ENCODE measurements at regions not wholly inside any gene's neighbourhood (a gene's known extent, or its start where the extent isn't known, plus 50 kb on each side); places are given as distances from the start of the nearest gene placed in this dataset.
A peak's percentile ranks its signal among the peaks of the same experiment; 100 is the strongest.

DNA sequence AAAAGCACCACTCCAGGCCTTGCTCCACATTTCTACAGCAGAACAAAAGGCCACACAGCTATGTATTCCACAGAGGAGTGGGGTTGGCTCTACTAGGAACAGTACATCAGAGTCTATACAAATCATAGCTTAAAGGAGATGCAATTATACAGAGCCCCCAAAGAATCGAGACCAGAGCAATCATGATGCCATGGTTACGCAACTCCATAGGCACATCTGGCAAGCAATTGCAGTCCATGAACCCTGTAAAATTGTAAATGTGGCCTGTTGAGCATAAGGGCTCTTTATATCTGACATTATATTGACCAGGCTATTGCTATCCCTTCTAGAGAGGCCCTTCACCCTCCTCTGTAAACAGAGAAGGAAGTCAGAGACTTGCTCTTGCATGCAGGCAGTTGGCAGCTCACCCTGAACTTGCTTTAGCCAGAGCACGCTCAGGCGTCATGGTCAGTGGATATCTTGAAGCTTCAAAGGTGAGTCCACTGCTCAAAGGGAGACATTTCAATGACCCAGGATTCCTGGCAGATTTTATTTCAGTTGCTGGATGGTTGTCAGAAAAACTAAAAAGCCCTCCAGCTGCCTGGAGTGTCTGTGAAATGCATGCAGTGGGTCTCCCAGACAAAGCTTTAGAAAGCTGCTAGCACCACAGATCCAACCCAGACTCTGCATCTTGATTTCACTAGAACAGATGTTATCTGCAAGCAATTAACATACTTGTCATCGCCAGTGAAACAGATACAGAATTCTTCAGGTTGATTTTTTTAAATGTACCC is 357.2 kb downstream of the CENPW start:
- dilution Hi-C loops (cut with HindIII; ENCODE audit: low sequenced_read_pairs, unreplicated experiment): no loop called here
- H3K4me1 ChIP-seq (ENCODE audit: control insufficient read depth, insufficient read depth, low read length): no peaks in the 10 kb centered on the region
- TF ChIP-seq CEBPB (IDR thresholded peaks at IDR 0.05; ENCODE audit: low read depth, low read length): peak; percentile 68
- no peak for TF ChIP-seq NFE2L2 (IDR thresholded peaks at IDR 0.05; ENCODE audit: low read depth, low read length)
- no CpG with 5 or more reads among the region's 5 CpGs for WGBS, 2 experiments (ENCODE audit: extremely low coverage in 2 of 2, insufficient read length in 1 of 2)
- H3K9me1 ChIP-seq (ENCODE audit: insufficient read depth, low read length): no peaks in the 10 kb centered on the region
- H2BK15ac ChIP-seq (ENCODE audit: low read depth, low read length): no peak overlapping the region
- H3K4me2 ChIP-seq (ENCODE audit: low read depth, low read length): no peak overlapping the region
- no peak overlapping the region for H4K5ac ChIP-seq (ENCODE audit: low read depth, low read length)
- no peak overlapping the region for H3K4me3 ChIP-seq (ENCODE audit: insufficient read depth, low read depth, low read length)
- H3K27me3 ChIP-seq (ENCODE audit: control insufficient read depth, insufficient read depth, low read length): no peaks in the 10 kb centered on the region
- H3K36me3 ChIP-seq (ENCODE audit: control insufficient read depth, insufficient read depth, low read length): no peaks in the 10 kb centered on the region
- BruUV-seq (replicated peaks): no TSS peak
- no peaks in the 10 kb centered on the region for H3K9me3 ChIP-seq (ENCODE audit: control insufficient read depth, insufficient read depth, low read length)
- H2BK120ac ChIP-seq (ENCODE audit: low read depth, low read length): no peak overlapping the region
- no peak overlapping the region for H2BK5ac ChIP-seq (ENCODE audit: low read depth, low read length, poor library complexity, severe bottlenecking)
- no peak overlapping the region for H4K91ac ChIP-seq (ENCODE audit: insufficient read depth, low read depth, low read length)
- H3K14ac ChIP-seq (replicated peaks; ENCODE audit: low read depth, low read length): no peak overlapping the region
- no peak overlapping the region for H3K9ac ChIP-seq (ENCODE audit: low read depth, low read length)
- no peak overlapping the region for H3K56ac ChIP-seq (ENCODE audit: extremely low read depth, insufficient read depth, low read length)
- no peak overlapping the region for H2BK20ac ChIP-seq (ENCODE audit: low read depth, low read length)
- H3K27ac ChIP-seq (ENCODE audit: insufficient read depth, low read length): no peak overlapping the region
- no peak overlapping the region for H2AK5ac ChIP-seq (ENCODE audit: low read depth, low read length)
- in situ Hi-C loops (cut with MboI; ENCODE audit: low sequenced_read_pairs): no loop called here
- ATAC-seq (ENCODE audit: low read depth): no peak
- intact Hi-C loops (cut with micrococcal nuclease): no loop called here
- no peak overlapping the region for H3K23ac ChIP-seq (ENCODE audit: low read depth, low read length)
- no peaks in the 10 kb centered on the region for H4K20me1 ChIP-seq (ENCODE audit: insufficient read depth, low read length)
- H2AFZ ChIP-seq (replicated peaks; ENCODE audit: low read length, poor library complexity): no peak overlapping the region
- no peak overlapping the region for H2AK9ac ChIP-seq (replicated peaks; ENCODE audit: low read depth, low read length, poor library complexity)
- no peak overlapping the region for H3K18ac ChIP-seq (ENCODE audit: low read depth, low read length)
- ChIA-PET POLR2A (ENCODE audit: unreplicated experiment) (no interaction called here), CTCF (interaction anchor here (1.0 kb wide), 1 partner anchor 10 kb away, joined by 3 read pairs; no protein-coding TSS in a partner anchor)
- H3K79me1 ChIP-seq (ENCODE audit: low read depth in 1 of 2, low read length in 2 of 2): no peaks in the 10 kb centered on the region
- no peak overlapping the region for H3K4ac ChIP-seq (ENCODE audit: low read depth, low read length)
- no peak overlapping the region for H4K8ac ChIP-seq (ENCODE audit: low read depth in 2 of 2, low read length in 2 of 2)
- no peak for DNase-seq
